Motor neuron (in vitro differentiated cells): ENCODE measurements at regions not wholly inside any gene's neighbourhood (a gene's known extent, or its start where the extent isn't known, plus 50 kb on each side); places are given as distances from the start of the nearest gene placed in this dataset.
"Not testable (repeated sequence)": the region's sequence is repeated elsewhere in the genome, so short reads cannot be mapped to it uniquely, and the experiment has no call there.

Source experiments
- ATAC-seq, 8 experiments: fragments of 200-7000 bp; cut with Tn5 transposase; replicated peaks in 6 of 8; 2 replicates each; pipeline ENCODE4 v1.8.0; 2021; ENCODE audit warnings: mild to moderate bottlenecking in 8 of 8, moderate library complexity in 8 of 8
- H3K27ac ChIP-seq, 2 donors: fragments of 250-450 bp; sonication (Bioruptor Pico); 2 replicates each; pipeline ENCODE4 v1.9.0; 2021; ENCODE audit warnings: antibody characterized with exemption in 2 of 2, mild to moderate bottlenecking in 2 of 2, moderate library complexity in 1 of 2
- H3K4me1 ChIP-seq, 2 donors: fragments of 250-450 bp; sonication (Bioruptor Pico); replicated peaks in 1 of 2; 2 replicates each; pipeline ENCODE4 v1.6.1; 2021; ENCODE audit warnings: antibody characterized with exemption in 2 of 2, mild to moderate bottlenecking in 2 of 2, moderate library complexity in 1 of 2
- H3K4me3 ChIP-seq, 5 donors: fragments of 250-450 bp; sonication (Bioruptor Pico); 2 replicates each; pipeline ENCODE4 v1.9.0; 2021; ENCODE audit warnings: antibody characterized with exemption in 5 of 5, mild to moderate bottlenecking in 5 of 5, moderate library complexity in 4 of 5
- WGBS, 10 experiments: fragments of 450-650 bp; shearing (Covaris generic); methylation state at CpG; one replicate each; pipeline ENCODE4 v1.0.0; 2022; 5-methylcytosine and 5-hydroxymethylcytosine counted together
- in situ Hi-C, 9 experiments: fragments of 400-800 bp; cut with MboI; loops; one replicate each; pipeline ENCODE4 v1.15.0; 2021; ENCODE audit warnings: low sequenced_read_pairs in 9 of 9, low pct_unique_long_range_greater_than_20kb in 2 of 9; ENCODE audit not compliant: unreplicated experiment in 9 of 9

- ATAC-seq, H3K27ac ChIP-seq, H3K4me1 ChIP-seq, in situ Hi-C loops, H3K4me3 ChIP-seq: not testable (repeated sequence)
- no CpG with 5 or more reads among the region's 5 CpGs for WGBS, 10 experiments
Observed at GRCh38 chrX:89539150-89539549, 382.6 kb upstream of the TGIF2LX start.

GRCh38 chrX:89557146-89557545 is 364.6 kb upstream of the TGIF2LX start:
- H3K27ac ChIP-seq, in situ Hi-C loops: not testable (repeated sequence)
- WGBS, 10 experiments, result 0 to 62% methylated on average over 1 to 2 of the region's 3 CpGs; no CpG with 5 or more reads in 8 of the 10 experiments

GRCh38 chrX:89562079-89562478 is 359.6 kb upstream of the TGIF2LX start:
- no CpG with 5 or more reads among the region's 4 CpGs for WGBS, 10 experiments

More at GRCh38 chrX:89557146-89557545, 364.6 kb upstream of the TGIF2LX start:
- H3K4me3 ChIP-seq, H3K4me1 ChIP-seq, ATAC-seq: not testable (repeated sequence)

GRCh38 chrX:89563107-89563506 is 358.6 kb upstream of the TGIF2LX start:
- H3K4me3 ChIP-seq, in situ Hi-C loops, ATAC-seq, H3K27ac ChIP-seq, H3K4me1 ChIP-seq: not testable (repeated sequence)
- WGBS, 10 experiments, result 100% methylated on average over 4 of the region's 6 CpGs; no CpG with 5 or more reads in 9 of the 10 experiments

More at GRCh38 chrX:89562079-89562478, 359.6 kb upstream of the TGIF2LX start:
- ATAC-seq, in situ Hi-C loops, H3K27ac ChIP-seq, H3K4me3 ChIP-seq, H3K4me1 ChIP-seq: not testable (repeated sequence)

DNA sequence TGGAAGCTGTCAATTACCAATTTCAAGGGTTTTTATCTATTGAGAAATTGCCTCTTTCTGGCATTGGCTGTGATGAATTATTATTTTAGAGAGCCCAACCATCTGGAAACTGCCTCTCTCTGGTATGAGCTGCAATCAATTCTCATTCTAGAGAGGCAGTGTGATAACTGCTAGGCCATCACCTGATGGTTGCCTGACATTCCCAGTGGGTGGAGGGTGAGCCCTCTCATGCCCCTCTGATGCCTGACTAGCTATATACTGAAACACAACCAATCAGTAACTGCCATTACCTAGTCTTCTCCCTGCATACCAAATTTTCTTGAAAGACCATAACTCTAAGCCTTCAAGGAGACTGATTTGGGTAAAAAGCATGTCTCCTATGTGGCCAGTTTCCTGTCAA is 353.9 kb upstream of the TGIF2LX start:
- H3K4me3 ChIP-seq, H3K27ac ChIP-seq, H3K4me1 ChIP-seq, in situ Hi-C loops: not testable (repeated sequence)
- peak in 3 of 8 experiments; percentile 44 to 85 (median 81) for ATAC-seq

GRCh38 chrX:89581868-89582267 is 339.8 kb upstream of the TGIF2LX start:
- ATAC-seq, in situ Hi-C loops: not testable (repeated sequence)

GRCh38 chrX:89631858-89632257 is 289.9 kb upstream of the TGIF2LX start:
- in situ Hi-C loops, H3K4me1 ChIP-seq, H3K27ac ChIP-seq, ATAC-seq, H3K4me3 ChIP-seq: not testable (repeated sequence)
- WGBS, 10 experiments, result 100% methylated on average over 2 of the region's 2 CpGs; no CpG with 5 or more reads in 9 of the 10 experiments

More at GRCh38 chrX:89581868-89582267, 339.8 kb upstream of the TGIF2LX start:
- not testable (repeated sequence) for H3K27ac ChIP-seq, H3K4me1 ChIP-seq, H3K4me3 ChIP-seq
- WGBS, 10 experiments, result 65 to 73% methylated on average over 2 to 3 of the region's 4 CpGs; no CpG with 5 or more reads in 8 of the 10 experiments

DNA sequence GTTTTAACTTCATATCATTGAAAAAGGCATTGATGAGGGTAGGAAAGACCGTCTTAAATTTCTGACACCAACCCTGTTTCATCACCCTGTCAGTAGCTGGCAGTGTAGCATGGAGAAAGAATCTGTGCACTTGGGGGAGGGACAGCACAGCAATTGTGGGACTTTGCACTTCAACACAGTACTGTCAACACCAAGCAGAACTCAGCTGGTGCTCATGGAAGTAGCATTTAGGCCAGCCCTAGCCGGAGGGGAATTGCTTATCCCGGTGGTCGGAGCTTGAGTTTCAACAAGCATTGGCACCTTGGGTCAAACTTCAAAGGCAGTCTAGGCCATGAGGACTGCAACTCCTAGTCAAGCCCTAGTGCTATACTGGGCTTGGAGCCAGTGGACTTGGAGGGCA is 285.8 kb upstream of the TGIF2LX start:
- H3K4me1 ChIP-seq, in situ Hi-C loops, H3K27ac ChIP-seq, ATAC-seq, H3K4me3 ChIP-seq: not testable (repeated sequence)
- WGBS, 10 experiments, result no CpG with 5 or more reads among the region's 4 CpGs

DNA sequence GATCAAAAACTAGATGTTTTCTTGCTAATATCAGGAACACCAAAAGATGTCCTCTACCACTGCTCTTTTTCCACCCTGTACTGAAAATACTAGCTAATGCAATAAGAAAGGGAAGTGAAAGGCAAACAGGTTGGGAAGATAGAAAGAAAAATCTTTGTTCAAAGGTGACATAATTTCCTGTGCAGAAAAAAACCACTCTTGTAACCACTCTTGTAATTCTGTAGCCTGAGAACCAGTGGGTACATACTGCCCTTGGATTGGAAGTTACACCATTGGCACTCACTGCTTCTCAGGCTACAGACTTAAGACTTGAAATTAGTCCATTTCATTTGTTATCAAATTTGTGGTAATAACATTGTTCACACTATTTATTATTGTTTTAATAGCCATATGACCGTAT is 263.0 kb upstream of the TGIF2LX start:
- 71% methylated on average over 1 of the region's 1 CpG; no CpG with 5 or more reads in 9 of the 10 experiments for WGBS, 10 experiments
- H3K4me3 ChIP-seq, H3K27ac ChIP-seq, in situ Hi-C loops, H3K4me1 ChIP-seq, ATAC-seq: not testable (repeated sequence)

- no CpG with 5 or more reads among the region's 1 CpG for WGBS, 10 experiments
- ATAC-seq, H3K27ac ChIP-seq, H3K4me1 ChIP-seq, in situ Hi-C loops, H3K4me3 ChIP-seq: not testable (repeated sequence)
Observed at GRCh38 chrX:89706481-89706880, 215.2 kb upstream of the TGIF2LX start.

DNA sequence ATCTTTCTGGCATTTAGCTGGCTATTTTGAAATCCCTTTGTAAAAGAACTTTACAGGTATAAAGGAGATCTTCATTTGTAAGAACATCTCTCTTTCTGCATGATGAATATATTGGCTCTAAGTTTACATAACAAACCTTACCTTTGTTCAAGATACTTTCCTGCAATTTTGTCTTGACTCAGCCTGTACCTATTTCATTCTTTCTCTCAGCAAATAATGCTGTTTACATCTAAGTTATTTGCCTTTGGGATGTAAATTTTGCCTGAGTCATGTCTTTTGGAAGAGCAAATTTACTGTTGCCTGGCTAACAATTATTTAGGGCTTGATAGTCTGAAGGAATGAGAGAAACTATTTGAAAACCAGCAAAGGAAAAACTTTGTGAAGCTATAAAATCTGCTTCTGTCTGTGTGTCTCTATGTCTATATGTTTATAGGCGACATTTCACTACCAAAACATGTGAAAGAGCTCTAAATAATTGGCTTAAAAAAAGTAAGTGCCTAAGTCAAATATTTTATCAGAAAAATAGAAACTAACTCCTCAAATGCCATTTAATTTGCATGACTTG is 214.3 kb upstream of the TGIF2LX start:
- peak in 1 of 8 experiments; percentile 63 for ATAC-seq
- H3K27ac ChIP-seq, H3K4me1 ChIP-seq, H3K4me3 ChIP-seq, in situ Hi-C loops: not testable (repeated sequence)
- no CpG with 5 or more reads among the region's 1 CpG for WGBS, 10 experiments

GRCh38 chrX:89734367-89734766 is 187.3 kb upstream of the TGIF2LX start:
- WGBS, 10 experiments, result 42 to 43% methylated on average over 2 to 4 of the region's 11 CpGs; no CpG with 5 or more reads in 8 of the 10 experiments
- H3K27ac ChIP-seq, H3K4me3 ChIP-seq, ATAC-seq, H3K4me1 ChIP-seq, in situ Hi-C loops: not testable (repeated sequence)

DNA sequence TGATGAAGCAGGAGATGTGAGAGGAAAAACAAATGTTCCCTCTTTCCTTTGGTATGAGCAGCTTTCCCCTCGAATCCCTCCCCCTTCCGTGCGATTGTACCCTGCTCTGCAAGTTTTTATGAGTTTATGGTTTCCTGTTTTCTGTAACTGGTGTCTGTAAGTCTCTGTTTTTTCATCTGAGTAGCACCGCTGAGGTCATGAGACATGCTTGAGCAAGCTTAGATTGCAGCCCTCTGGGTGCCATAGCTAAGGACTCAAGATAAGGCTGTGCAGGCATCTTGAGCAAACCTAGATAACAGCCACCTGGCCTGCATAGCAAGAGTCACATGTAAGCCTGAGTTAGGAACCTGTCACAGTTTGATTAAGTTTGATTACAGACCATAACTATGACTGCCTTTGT is 165.2 kb upstream of the TGIF2LX start:
- H3K27ac ChIP-seq, ATAC-seq, in situ Hi-C loops, H3K4me1 ChIP-seq, H3K4me3 ChIP-seq: not testable (repeated sequence)
- WGBS, 10 experiments, result 60% methylated on average over 1 of the region's 4 CpGs; no CpG with 5 or more reads in 9 of the 10 experiments

DNA sequence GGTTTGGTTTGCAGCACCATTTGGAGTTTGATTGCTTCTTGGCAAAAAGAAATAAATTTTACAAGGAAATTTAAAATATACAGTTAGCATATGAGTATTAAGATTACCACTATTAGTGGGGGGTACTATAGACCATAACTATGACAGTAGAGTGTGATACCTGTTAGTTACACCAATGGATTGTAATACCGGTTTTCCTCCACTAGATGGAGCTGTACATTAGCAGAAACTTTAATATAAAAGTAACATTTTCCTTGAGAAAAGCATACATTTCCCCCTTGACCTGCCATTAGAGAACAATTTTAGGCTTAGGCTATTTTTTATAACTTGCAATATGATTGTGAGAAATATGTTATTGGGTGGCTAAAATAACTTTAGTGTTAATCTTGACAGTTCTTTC is 163.9 kb upstream of the TGIF2LX start:
- H3K27ac ChIP-seq, H3K4me1 ChIP-seq, in situ Hi-C loops, ATAC-seq, H3K4me3 ChIP-seq: not testable (repeated sequence)
- no CpG with 5 or more reads among the region's 1 CpG for WGBS, 10 experiments
